ENCODE measurements at regions not wholly inside any gene's neighbourhood (a gene's known extent, or its start where the extent isn't known, plus 50 kb on each side); places are given as distances from the start of the nearest gene placed in this dataset.
"Not testable (repeated sequence)": the region's sequence is repeated elsewhere in the genome, so short reads cannot be mapped to it uniquely, and the experiment has no call there.

DNA sequence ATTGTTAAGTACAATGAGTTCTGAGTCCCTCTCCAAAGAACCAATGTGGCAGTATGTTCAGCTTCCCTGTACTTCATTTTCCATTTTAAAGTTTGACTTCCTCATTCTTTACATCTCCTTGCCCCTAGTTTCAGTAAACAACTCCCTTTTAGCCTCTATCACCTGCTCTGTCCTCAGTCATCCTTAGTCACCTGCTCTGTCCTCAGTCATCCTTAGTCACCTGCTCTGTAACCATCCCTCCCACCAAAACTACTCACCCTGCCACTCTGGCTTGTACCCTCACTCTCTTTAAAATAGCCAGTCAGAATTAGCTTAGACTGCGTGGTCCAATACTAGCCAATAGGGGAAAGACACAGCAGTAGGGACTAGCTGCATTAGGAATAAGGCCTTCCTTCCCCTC lies 259.9 kb upstream of the TBL1XR1 start:
- TF ChIP-seq CTCF (conservative IDR thresholded peaks at IDR 0.05; ENCODE audit: low read depth, low read length); EZH2 (IDR thresholded peaks at IDR 0.05; ENCODE audit: low read length, unreplicated experiment): not testable (repeated sequence)

All from PC-3 (cell line).